Esophagus muscularis mucosa (tissue), 3 donors: ENCODE measurements at regions not wholly inside any gene's neighbourhood (a gene's known extent, or its start where the extent isn't known, plus 50 kb on each side); places are given as distances from the start of the nearest gene placed in this dataset.

ENCODE experiments used
- POLR2A ChIP-seq: fragments of 450-650 bp; IDR thresholded peaks from one replicate; pipeline ENCODE4 v1.6.1; 2017; ENCODE audit warnings: antibody characterized with exemption, moderate library complexity, mild to moderate bottlenecking, low read depth
- POLR2AphosphoS5 ChIP-seq, 2 donors: sonication (generic); formaldehyde crosslinking; IDR thresholded peaks; one replicate each; pipeline ENCODE4 v1.6.1; 2017; ENCODE audit warnings: antibody characterized with exemption in 2 of 2
- TF ChIP-seq, protein P1 (sequence below), 3 experiments: fragments of 200-600 bp in 2 of 3; fragments of 450-650 bp in 1 of 3; sonication (generic) in 2 of 3; IDR thresholded peaks; one replicate each; pipeline ENCODE4 v1.5.1; 2017 to 2019; ENCODE audit warnings: antibody characterized with exemption in 3 of 3, mild to moderate bottlenecking in 2 of 3, moderate library complexity in 1 of 3

DNA sequence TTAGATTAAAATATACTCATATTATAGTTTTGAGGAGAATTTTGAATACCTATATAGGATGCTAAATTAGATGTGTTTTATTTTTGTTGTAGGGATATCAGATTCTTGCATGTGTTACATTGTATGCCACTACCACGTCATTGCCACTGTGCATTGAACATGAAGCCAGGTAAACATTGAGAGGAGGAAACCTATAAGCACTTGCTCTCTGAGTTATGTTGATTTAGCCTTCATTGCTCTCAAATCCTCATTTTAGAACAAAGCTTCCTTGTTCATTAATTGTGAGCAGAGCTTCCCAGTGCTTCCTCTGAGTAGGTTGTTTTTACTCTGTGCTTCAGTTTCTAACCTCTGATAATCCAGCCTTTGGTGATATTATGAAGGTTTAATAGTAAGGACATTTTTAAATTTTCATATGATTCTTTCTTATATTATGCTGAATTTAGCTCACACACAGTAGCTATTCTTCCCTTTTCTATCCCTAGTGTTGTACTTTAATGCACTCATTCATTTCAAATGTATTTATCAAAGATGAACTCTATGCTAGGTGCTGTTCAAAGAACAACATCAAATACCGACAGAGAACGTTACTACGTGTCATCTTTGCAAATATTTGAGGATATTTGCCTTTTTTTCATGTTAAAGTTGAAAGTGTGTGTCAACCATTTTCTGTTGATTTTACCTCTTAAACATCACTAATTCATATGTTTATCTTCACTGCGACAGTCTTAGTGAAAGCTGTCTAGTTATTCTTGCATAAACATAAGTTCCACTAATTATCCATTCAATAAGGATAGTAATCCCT is 1448.0 kb upstream of the MIR17HG start:
- TF ChIP-seq, protein P1, sequence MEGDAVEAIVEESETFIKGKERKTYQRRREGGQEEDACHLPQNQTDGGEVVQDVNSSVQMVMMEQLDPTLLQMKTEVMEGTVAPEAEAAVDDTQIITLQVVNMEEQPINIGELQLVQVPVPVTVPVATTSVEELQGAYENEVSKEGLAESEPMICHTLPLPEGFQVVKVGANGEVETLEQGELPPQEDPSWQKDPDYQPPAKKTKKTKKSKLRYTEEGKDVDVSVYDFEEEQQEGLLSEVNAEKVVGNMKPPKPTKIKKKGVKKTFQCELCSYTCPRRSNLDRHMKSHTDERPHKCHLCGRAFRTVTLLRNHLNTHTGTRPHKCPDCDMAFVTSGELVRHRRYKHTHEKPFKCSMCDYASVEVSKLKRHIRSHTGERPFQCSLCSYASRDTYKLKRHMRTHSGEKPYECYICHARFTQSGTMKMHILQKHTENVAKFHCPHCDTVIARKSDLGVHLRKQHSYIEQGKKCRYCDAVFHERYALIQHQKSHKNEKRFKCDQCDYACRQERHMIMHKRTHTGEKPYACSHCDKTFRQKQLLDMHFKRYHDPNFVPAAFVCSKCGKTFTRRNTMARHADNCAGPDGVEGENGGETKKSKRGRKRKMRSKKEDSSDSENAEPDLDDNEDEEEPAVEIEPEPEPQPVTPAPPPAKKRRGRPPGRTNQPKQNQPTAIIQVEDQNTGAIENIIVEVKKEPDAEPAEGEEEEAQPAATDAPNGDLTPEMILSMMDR (IDR thresholded peaks at IDR 0.05) = no peak
- TF ChIP-seq POLR2AphosphoS5 (IDR thresholded peaks at IDR 0.05) (no peak), POLR2A (no peak)
